ENCODE measurements at regions not wholly inside any gene's neighbourhood (a gene's known extent, or its start where the extent isn't known, plus 50 kb on each side); places are given as distances from the start of the nearest gene placed in this dataset.

DNA sequence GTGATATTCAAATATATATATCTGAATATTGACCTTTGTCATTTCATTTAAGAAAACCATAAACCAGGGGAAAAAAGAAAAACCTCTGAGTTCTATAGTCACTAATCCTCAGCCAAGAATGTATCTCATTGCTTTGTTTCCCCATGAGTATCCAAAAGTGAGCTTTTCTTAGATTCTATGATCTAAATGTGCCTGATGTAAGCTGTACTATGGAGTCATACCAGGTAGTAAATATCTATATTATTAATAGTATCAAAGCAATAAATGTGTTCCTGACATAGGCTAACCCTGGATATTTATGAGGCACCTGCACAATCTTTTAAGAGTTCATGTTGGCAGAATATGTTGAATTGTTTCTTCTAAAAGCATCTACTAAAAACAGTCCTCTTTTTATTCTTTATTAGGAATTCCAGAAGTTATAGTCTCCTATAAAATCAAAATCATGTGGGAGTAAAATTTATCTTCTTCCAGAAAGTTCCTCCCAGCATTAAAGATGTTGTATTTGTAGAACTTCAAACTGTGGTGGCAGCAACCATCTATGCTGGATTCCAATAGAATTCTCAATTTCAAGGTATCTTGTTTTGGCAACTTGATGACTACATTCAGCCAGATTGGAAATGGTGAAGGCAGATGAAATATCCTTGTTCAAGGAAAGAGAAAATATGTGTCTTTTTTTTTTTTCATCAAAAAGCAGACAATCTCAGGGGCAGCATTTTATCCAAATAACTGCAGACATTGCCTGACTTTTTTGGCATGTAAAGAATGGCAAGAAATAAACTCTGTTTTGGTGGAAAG is 139.7 kb upstream of the RASSF8 start:
- ChIA-PET CTCF (no interaction called here), POLR2A (no interaction called here)
- no peak for DNase-seq (ENCODE audit: low read depth, low spot score)
- TF ChIP-seq, protein P1, sequence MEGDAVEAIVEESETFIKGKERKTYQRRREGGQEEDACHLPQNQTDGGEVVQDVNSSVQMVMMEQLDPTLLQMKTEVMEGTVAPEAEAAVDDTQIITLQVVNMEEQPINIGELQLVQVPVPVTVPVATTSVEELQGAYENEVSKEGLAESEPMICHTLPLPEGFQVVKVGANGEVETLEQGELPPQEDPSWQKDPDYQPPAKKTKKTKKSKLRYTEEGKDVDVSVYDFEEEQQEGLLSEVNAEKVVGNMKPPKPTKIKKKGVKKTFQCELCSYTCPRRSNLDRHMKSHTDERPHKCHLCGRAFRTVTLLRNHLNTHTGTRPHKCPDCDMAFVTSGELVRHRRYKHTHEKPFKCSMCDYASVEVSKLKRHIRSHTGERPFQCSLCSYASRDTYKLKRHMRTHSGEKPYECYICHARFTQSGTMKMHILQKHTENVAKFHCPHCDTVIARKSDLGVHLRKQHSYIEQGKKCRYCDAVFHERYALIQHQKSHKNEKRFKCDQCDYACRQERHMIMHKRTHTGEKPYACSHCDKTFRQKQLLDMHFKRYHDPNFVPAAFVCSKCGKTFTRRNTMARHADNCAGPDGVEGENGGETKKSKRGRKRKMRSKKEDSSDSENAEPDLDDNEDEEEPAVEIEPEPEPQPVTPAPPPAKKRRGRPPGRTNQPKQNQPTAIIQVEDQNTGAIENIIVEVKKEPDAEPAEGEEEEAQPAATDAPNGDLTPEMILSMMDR (IDR thresholded peaks at IDR 0.05; ENCODE audit: insufficient read depth, low read length, missing control alignments): no peak
- no peak overlapping the region for H3K4me3 ChIP-seq (ENCODE audit: low read depth, low read length)

DNA sequence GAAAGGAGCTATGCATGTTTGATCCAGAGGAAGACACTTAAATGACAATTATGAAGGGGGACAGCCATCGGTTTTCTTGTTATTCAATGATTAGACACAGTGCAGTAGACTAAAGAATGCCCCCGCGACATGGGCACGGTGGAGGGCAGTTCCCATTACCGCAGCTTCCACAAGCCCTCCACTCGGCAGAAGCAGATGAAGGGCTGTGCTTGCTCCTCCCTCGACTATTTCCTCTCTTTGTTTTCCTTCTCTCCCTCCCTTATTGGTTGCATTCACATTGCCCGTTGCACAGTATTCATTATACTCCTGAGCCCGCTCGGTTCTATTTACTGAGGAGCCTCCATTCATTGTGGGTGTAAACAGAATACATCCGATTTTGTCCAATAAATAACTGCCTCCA is 138.8 kb upstream of the RASSF8 start:
- CTCF ChIA-PET: no interaction called here
- POLR2A ChIA-PET: no interaction called here
- H3K4me3 ChIP-seq (ENCODE audit: low read depth, low read length): no peak overlapping the region
- no peak for DNase-seq (ENCODE audit: low read depth, low spot score)
- TF ChIP-seq, protein P1 (IDR thresholded peaks at IDR 0.05; ENCODE audit: insufficient read depth, low read length, missing control alignments): no peak

DNA sequence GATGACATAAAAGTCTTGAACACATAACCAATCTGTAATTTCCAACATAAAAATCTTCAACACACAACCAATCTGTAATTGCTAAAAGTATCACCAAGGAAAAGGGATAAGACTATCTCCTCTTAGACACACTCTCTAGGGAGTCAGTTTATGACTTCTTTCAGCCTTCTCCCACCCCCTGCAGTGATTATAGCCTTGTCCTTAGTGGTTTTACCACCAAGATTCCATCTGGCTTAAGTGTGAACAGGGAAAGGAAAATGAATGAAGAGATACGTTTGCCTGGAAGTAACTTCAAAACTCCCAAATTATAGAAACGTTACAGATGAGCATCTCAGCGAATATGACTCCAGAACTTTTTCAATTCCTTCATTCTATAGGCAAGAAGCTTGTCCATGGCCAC is 136.2 kb upstream of the RASSF8 start:
- no peak for DNase-seq (ENCODE audit: low read depth, low spot score)
- CTCF ChIA-PET: no interaction called here
- TF ChIP-seq, protein P1 (IDR thresholded peaks at IDR 0.05; ENCODE audit: insufficient read depth, low read length, missing control alignments): no peak
- POLR2A ChIA-PET: no interaction called here
- H3K4me3 ChIP-seq (ENCODE audit: low read depth, low read length): no peak overlapping the region

DNA sequence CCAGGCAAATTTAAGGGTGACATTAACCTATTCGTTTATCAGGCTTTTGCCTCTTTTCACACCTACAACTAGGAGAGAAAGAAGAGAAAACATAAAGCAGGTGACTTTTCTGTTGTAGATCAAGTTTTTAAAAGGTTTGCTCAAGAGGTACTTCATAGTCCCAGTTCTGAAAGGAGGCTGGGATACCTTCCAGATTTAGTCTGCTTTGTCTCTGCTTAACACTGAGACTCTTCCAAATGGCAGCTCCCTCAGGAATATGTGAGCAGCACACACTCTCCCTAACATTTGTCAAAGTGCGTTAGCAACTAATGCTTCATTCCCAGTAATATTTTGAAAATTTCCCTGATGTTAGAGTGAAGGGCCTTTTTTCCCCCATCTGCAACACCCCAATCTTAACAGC is 133.7 kb upstream of the RASSF8 start:
- ChIA-PET CTCF (no interaction called here), POLR2A (no interaction called here)
- H3K4me3 ChIP-seq (ENCODE audit: low read depth, low read length): no peak overlapping the region
- TF ChIP-seq, protein P1 (IDR thresholded peaks at IDR 0.05; ENCODE audit: insufficient read depth, low read length, missing control alignments): no peak
- no peak for DNase-seq (ENCODE audit: low read depth, low spot score)

DNA sequence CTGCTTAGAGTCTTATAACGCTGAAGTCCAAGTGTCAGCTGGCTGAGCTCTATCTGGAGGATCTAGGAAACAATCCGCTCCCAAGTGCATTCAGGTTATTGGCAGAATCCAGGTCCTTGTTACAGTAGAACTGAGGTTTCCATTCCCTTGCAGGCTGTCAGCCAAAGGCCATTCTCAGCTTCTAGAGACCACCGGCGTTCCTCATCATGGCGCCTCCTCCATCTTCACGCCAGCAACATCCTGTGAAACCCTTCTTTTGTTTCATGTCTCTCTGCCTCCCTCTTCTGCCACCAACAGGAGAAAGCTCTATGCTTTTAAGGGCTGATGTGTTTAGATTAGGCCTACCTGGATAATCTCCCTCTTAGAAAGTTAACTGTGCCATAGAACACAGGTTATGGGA is 133.0 kb upstream of the RASSF8 start:
- ChIA-PET CTCF (interaction anchor here (0.6 kb wide), 1 partner anchor 9 kb away, joined by 3 read pairs; no protein-coding TSS in a partner anchor), POLR2A (no interaction called here)
- TF ChIP-seq, protein P1 (IDR thresholded peaks at IDR 0.05; ENCODE audit: insufficient read depth, low read length, missing control alignments): no peak
- DNase-seq (ENCODE audit: low read depth, low spot score): no peak
- no peak overlapping the region for H3K4me3 ChIP-seq (ENCODE audit: low read depth, low read length)

DNA sequence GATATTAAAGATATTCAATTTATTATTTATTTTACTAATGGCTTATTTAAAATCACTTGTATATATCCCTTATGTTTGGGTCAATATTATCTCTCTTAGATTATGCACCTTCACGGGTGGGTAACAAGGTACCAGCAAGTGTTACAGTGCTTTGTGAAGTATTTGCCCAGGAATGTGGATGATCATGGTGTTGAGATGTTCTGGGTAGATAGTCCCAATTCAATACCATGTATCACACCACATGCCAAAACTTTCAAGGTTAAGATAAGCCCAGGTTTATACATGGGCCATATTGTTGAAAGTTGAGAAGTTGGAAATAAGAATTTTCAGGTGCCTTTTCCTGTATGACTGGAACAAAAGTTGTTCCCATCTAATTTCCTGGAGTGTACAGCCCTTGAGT is 131.3 kb upstream of the RASSF8 start:
- no peak overlapping the region for H3K4me3 ChIP-seq (ENCODE audit: low read depth, low read length)
- POLR2A ChIA-PET: no interaction called here
- CTCF ChIA-PET: no interaction called here
- DNase-seq (ENCODE audit: low read depth, low spot score): no peak
- TF ChIP-seq, protein P1 (IDR thresholded peaks at IDR 0.05; ENCODE audit: insufficient read depth, low read length, missing control alignments): no peak
